Stimulated activated CD8-positive, alpha-beta memory T cell treated with anti-CD3 and anti-CD28 coated beads, Interleukin-15, amount 100 ng/mL, for 48 hours (primary cell): ENCODE measurements at regions not wholly inside any gene's neighbourhood (a gene's known extent, or its start where the extent isn't known, plus 50 kb on each side); places are given as distances from the start of the nearest gene placed in this dataset.
"Not testable (repeated sequence)": the region's sequence is repeated elsewhere in the genome, so short reads cannot be mapped to it uniquely, and the experiment has no call there.

Source experiments
- DNase-seq, 2 donors: peaks; one replicate each; pipeline ENCODE4 v3.0.0-alpha.2; 2020; ENCODE audit warnings: low read depth in 2 of 2

DNA sequence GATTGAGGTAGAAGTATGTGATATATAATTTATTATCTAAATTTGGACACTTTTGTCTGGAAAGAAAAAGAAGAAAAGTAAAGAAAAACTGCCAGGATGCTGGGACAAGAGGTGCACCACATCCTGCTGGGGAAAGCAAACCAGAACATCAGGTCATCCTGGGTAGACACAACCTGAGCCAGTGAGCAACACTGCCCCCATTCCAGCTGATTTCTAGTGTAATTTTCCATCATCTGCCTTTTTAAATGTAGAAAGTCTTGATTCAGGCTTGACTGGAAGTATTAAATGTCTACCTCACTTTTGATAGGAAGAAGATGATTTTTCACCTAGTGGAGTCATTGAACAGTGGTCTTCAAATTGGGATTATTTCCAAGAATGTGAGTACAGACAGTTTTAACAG is 1164.5 kb upstream of the CITED2 start:
- no peak for DNase-seq

DNA sequence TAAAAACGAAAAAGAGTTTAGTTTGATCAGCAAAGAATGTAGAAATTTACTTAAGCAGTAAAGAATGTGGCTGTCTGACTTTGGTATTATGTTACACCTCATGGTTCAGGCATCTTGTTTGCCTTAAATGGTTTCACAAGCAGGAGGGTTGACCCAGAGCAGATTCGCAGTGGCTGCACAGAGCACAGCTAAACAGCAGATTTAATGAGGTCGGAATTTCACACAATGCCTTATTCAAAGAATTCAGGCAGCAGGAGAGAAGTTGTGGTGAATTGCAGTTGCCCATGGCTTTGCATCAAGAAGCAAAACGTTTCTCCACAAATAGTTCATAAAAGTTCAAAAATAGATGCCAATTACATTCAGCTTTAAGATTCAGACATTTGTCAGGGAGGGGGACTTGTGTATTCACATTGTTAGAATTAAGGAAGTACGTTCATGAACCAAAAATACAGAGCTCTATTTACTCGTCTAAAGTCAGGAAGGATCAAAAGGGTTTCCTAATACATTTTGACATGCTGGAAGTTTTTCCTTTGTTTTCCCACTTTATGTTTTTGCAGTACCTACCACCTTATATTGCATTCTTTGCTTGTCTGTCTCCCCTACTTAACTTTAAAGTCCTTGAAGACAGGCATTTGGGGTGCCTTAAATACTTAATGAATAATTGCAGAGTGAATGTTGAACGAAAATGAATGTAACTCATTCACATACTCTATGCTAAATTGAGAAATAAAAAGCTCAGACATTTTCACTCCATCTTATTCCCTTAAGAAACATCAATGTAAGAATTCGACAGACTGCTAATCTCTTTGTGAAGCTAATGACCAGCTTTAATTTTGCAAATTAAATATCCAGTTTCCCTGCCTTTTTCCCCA is 1163.6 kb upstream of the CITED2 start:
- DNase-seq, result no peak

GRCh38 chr6:140537211-140537610 is 1162.8 kb upstream of the CITED2 start:
- no peak for DNase-seq

DNA sequence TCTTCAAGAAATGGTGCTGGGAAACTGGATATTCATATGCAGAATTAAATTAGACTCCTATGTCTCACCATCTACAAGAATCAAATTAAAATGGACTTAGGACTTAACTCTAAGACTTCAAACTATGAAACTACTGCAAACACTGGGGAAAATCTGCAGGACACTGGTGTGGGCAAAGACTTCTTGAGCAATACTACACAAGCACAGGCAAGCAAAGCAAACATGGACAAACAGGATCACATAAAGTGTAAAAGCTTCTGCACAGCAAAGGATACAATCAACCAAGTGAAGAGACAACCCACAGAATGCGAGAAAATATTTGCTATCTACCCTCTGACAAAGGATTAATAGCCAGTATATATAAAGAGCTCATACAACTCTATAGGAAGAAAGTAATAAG is 1161.1 kb upstream of the CITED2 start:
- DNase-seq, result no peak

DNA sequence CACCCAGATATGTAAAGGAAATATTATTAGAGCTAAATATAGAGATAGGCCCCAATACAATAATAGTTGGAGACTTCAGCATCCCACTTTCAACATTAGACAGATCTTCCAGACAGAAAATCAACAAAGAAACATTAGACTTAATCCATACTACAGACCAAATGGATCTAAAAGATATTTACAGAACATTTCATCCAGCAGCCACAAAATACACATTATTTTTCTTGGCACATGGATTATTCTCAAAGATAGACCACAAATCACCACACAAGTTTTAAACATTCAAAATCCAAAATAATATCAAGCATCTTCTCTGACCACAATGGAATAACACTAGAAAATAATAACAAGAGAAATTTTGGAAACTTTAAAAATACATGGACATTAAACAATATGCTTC is 1159.1 kb upstream of the CITED2 start:
- no peak for DNase-seq

- DNase-seq, result no peak
Observed at GRCh38 chr6:140504776-140505175, 1130.3 kb upstream of the CITED2 start.

DNA sequence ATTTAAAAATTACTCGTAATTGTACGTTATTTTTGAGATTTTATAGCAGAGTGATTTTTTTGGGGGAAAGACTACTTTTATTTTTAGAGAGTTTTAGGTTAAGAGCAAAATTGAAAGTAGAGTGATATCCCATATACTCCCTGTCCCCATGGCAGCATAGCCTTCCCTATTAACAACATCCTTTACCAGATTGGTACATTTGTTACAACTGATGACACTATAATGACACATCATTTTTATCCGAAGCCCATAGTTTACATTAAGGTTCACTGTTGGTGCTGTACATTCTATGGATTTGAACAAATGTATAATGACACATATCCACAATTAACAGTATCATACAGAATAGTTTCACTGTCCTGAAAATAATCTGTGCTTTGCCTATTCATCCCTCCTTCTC is 1126.4 kb upstream of the CITED2 start:
- no peak for DNase-seq

- no peak for DNase-seq
Observed at GRCh38 chr6:140499607-140500006, 1125.2 kb upstream of the CITED2 start.

DNA sequence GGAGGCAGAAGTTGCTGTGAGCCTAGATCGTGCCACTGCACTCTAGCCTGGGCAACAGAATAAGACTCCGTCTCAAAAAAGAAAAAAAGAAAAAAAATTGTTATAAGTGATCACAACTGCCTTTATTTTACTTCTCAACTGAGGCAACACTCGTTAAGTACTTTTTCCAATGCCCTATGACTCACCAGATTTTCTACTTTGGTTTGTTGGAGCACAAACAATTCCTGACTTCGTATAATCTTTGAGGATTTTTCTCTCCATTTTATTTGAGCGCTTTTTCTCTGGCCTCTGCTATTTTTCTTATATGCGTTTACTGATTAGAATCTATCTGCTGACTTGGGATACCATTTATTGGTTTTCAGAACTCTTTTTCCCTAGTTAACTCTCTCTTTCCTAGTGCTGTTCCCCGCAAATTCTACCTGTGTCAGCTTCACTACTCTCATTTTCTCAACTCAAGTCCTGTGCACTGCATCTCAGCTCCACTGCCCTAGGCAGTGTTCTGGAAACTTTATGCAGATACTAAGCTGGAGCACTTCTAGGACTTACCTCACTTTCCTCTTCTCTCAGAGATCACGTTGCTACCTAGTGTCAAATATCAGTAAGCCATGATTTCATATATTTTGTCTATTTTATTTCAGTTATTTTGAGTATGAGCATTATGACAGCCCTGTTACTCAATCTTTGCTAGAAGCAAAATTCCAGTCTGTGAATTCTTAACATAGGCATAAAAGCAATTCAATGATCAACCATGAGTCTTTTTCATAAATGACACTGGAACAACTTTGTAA is 1120.1 kb upstream of the CITED2 start:
- no peak for DNase-seq

DNA sequence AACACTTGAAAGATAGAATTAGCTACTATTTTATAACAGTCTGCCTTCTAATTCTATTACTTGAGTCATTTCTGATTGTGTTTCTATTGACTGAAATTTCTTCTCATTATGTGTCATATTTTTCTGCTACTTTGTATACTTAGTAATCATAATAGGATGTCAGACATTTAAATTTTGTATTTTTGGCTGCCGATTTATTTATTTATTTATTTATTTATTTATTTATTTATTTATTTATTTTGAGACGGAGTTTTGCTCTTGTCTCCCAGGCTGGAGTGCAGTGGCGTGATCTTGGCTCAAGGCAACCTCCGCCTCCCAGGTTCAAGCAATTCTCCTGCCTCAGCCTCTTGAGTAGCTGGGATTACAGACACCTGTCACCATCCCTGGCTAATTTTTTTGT is 1119.0 kb upstream of the CITED2 start:
- DNase-seq, result not testable (repeated sequence)

GRCh38 chr6:140490081-140490480 is 1115.6 kb upstream of the CITED2 start:
- no peak for DNase-seq

- no peak for DNase-seq
Observed at GRCh38 chr6:140487586-140487985, 1113.1 kb upstream of the CITED2 start.

GRCh38 chr6:140486450-140487361 is 1112.3 kb upstream of the CITED2 start:
- no peak for DNase-seq

GRCh38 chr6:140485740-140486449 is 1111.4 kb upstream of the CITED2 start:
- no peak for DNase-seq

DNA sequence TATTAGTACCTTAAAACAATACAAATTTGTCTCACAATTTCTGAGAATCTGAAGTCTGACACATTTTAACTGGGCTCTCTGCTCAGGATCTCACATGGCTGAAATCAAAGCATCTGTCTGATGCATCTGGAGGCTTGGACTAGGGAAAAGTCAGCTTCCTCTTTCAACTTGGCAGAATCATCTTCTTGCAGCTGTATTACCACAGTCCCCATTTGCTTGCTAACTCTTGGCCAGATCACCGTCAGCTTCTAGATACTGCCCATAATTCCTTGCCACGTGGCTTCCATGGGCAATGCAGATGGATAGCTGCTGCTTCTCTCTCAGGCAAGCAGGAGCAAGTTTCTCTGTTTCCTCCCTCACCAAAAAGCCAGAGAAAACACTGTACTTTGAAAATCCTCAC is 1106.4 kb upstream of the CITED2 start:
- no peak for DNase-seq

GRCh38 chr6:140478631-140479030 is 1104.2 kb upstream of the CITED2 start:
- DNase-seq, result no peak

- DNase-seq, result no peak
Observed at GRCh38 chr6:140475086-140475485, 1100.6 kb upstream of the CITED2 start.

DNA sequence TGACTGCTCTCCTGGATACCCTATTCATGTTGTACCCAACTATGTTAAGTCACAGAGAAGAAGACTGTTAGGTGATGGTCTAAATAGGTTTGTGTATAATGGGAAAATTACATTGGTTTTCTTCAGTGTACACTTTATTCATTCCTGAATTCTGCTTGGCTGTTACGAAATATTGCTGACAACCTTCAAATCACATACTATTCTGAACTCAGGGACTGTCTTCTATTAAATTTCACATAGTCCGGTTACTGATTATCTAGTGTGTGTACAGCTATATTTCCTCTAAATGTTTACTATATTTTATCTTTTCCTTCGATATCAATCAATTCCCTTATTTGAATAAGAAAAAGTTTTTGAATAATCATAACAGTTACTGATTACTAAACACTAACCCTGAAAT is 1090.3 kb upstream of the CITED2 start:
- no peak for DNase-seq

GRCh38 chr6:140463312-140463710 is 1088.9 kb upstream of the CITED2 start:
- DNase-seq, result no peak

DNA sequence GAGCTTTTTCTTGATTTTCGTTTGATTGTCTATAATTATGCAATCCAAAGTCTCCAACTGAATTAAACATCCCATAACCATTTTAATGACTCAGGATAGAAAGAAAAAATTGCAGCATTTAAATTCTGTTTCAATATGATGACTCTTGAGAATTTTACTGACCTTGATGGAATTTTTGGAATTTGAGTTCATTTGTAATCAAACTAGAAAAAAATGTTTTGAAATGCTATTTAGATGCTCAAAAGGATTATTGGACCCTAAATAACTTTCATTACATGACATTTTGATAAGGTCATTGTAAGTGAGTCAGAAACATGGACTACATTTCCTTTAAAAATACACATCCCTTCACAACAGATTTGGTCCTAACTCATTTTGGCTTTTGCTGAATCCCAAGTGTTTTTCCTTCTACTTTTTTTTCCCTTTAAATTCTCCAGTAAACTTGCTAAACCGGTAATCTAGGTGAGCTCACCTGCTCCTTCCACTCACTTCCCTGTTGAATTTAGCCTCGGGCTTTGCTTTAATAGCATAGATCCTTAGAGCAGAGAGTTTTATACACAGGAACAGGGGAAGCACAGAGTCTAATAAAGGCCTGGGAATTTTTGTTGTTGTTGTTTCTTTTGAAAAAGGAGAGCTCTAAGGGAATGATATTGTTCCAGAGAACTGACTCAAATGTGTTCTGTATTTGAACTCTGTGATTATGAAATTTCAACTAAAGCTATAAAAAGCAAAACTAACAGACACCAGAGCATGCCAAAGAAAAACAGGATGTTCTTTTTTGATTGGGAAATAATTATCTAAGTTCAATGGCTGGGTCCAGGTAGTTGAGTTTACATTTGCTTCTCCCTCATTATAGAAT is 1088.2 kb upstream of the CITED2 start:
- no peak for DNase-seq
